Esophagus muscularis mucosa (tissue), 4 donors: ENCODE measurements at regions not wholly inside any gene's neighbourhood (a gene's known extent, or its start where the extent isn't known, plus 50 kb on each side); places are given as distances from the start of the nearest gene placed in this dataset.

Experiments used
- DNase-seq: peaks from one replicate; pipeline ENCODE4 v3.0.0-alpha.2; 2017; ENCODE audit errors: extremely low spot score
- H3K27ac ChIP-seq, 4 donors: fragments of 200-600 bp; sonication (generic); replicated peaks in 1 of 4; 1 replicate in 3 of 4; 2 replicates in 1 of 4; pipeline ENCODE4 v1.5.1; 2016 to 2019; ENCODE audit warnings: mild to moderate bottlenecking in 1 of 4
- H3K27me3 ChIP-seq, 4 donors: fragments of 200-600 bp; sonication (generic); one replicate each; pipeline versions ENCODE4 v1.5.1 to v1.6.0; 2016 to 2019
- H3K36me3 ChIP-seq, 4 donors: fragments of 200-600 bp; sonication (generic); one replicate each; pipeline ENCODE4 v1.5.1; 2016 to 2019
- H3K4me1 ChIP-seq, 4 donors: fragments of 200-600 bp; sonication (generic); one replicate each; pipeline ENCODE4 v1.5.1; 2016 to 2019
- H3K4me3 ChIP-seq, 4 donors: fragments of 200-600 bp; sonication (generic); 1 replicate in 2 of 4; 2 replicates in 2 of 4; pipeline ENCODE4 v1.5.1; 2016 to 2019; ENCODE audit warnings: mild to moderate bottlenecking in 4 of 4, moderate library complexity in 1 of 4
- H3K9me3 ChIP-seq, 4 donors: fragments of 200-600 bp; sonication (generic); 1 replicate in 3 of 4; 2 replicates in 1 of 4; pipeline ENCODE4 v1.5.1; 2016 to 2019
- CTCF ChIP-seq, 3 experiments: fragments of 200-600 bp in 2 of 3; fragments of 450-650 bp in 1 of 3; sonication (generic) in 2 of 3; IDR thresholded peaks; one replicate each; pipeline ENCODE4 v1.5.1; 2017 to 2019; ENCODE audit warnings: antibody characterized with exemption in 3 of 3, mild to moderate bottlenecking in 2 of 3, moderate library complexity in 1 of 3
- EP300 ChIP-seq: sonication (generic); formaldehyde crosslinking; IDR thresholded peaks from one replicate; pipeline ENCODE4 v1.6.1; 2017; ENCODE audit warnings: antibody characterized with exemption
- POLR2A ChIP-seq: fragments of 450-650 bp; IDR thresholded peaks from one replicate; pipeline ENCODE4 v1.6.1; 2017; ENCODE audit warnings: antibody characterized with exemption, moderate library complexity, mild to moderate bottlenecking, low read depth
- POLR2AphosphoS5 ChIP-seq, 2 donors: sonication (generic); formaldehyde crosslinking; IDR thresholded peaks; one replicate each; pipeline ENCODE4 v1.6.1; 2017; ENCODE audit warnings: antibody characterized with exemption in 2 of 2
- WGBS: methylation state at CpG from one replicate; pipeline ENCODE4 v1.1.5; 2018; 5-methylcytosine and 5-hydroxymethylcytosine counted together
- intact Hi-C: fragments of 100-400 bp; cut with DNase I; formaldehyde crosslinking; loops from one replicate; pipeline ENCODE4 v1.15.1; 2023

- Histone ChIP-seq H3K9me3 (peaks cover 0 to 6% (median 0%) of the 10 kb centered on the region in 4 donors), H3K27ac (no peak overlapping the region), H3K4me3 (no peak overlapping the region), H3K36me3 (no peaks in the 10 kb centered on the region), H3K4me1 (no peaks in the 10 kb centered on the region), H3K27me3 (peaks cover 0 to 7% (median 0%) of the 10 kb centered on the region in 4 donors)
- no peak for DNase-seq
- WGBS, result 61% methylated on average over 5 of the region's 5 CpGs
- TF ChIP-seq POLR2AphosphoS5 (IDR thresholded peaks at IDR 0.05) (no peak), EP300 (no peak)
- intact Hi-C loops, result no loop called here
Observed at GRCh38 chr6:45822246-45822812, 193.3 kb downstream of the CLIC5 start.

- peaks cover 0 to 6% (median 0%) of the 10 kb centered on the region in 4 donors for H3K9me3 ChIP-seq
- no peak for TF ChIP-seq POLR2AphosphoS5 (IDR thresholded peaks at IDR 0.05)
- no peak for TF ChIP-seq EP300
- no peak for TF ChIP-seq CTCF (IDR thresholded peaks at IDR 0.05)
- TF ChIP-seq POLR2A, result no peak
- H3K36me3 ChIP-seq, result no peaks in the 10 kb centered on the region
- H3K27ac ChIP-seq, result no peak overlapping the region
- no peak overlapping the region for H3K4me3 ChIP-seq
- H3K27me3 ChIP-seq, result peaks cover 0 to 7% (median 0%) of the 10 kb centered on the region in 4 donors
- no peak for DNase-seq
- 88% methylated on average over 4 of the region's 4 CpGs for WGBS
- intact Hi-C loops, result no loop called here
- H3K4me1 ChIP-seq, result no peaks in the 10 kb centered on the region
Observed at GRCh38 chr6:45818655-45819054, 197.0 kb downstream of the CLIC5 start.

GRCh38 chr6:45816674-45817297 is 198.9 kb downstream of the CLIC5 start:
- Histone ChIP-seq H3K27me3 (peaks cover 0 to 7% (median 0%) of the 10 kb centered on the region in 4 donors), H3K4me1 (no peaks in the 10 kb centered on the region), H3K9me3 (peaks cover 0 to 6% (median 0%) of the 10 kb centered on the region in 4 donors), H3K27ac (no peak overlapping the region), H3K36me3 (no peaks in the 10 kb centered on the region), H3K4me3 (no peak overlapping the region)
- no peak for TF ChIP-seq CTCF (IDR thresholded peaks at IDR 0.05)
- TF ChIP-seq POLR2AphosphoS5 (IDR thresholded peaks at IDR 0.05), result no peak
- no peak for TF ChIP-seq EP300
- TF ChIP-seq POLR2A, result no peak
- no peak for DNase-seq
- intact Hi-C loops, result no loop called here
- 63% methylated on average over 11 of the region's 11 CpGs for WGBS

GRCh38 chr6:45815466-45816125 is 200.1 kb downstream of the CLIC5 start:
- no peak for DNase-seq
- no peak for TF ChIP-seq CTCF (IDR thresholded peaks at IDR 0.05)
- no peaks in the 10 kb centered on the region for H3K36me3 ChIP-seq
- no peak overlapping the region for H3K27ac ChIP-seq
- no peak overlapping the region for H3K4me3 ChIP-seq
- intact Hi-C loops, result no loop called here
- 87% methylated on average over 13 of the region's 13 CpGs for WGBS
- H3K4me1 ChIP-seq, result no peaks in the 10 kb centered on the region
- H3K9me3 ChIP-seq, result peaks cover 0 to 6% (median 0%) of the 10 kb centered on the region in 4 donors
- peaks cover 0 to 7% (median 0%) of the 10 kb centered on the region in 4 donors for H3K27me3 ChIP-seq

GRCh38 chr6:45814772-45815171 is 200.9 kb downstream of the CLIC5 start:
- Histone ChIP-seq H3K27ac (no peak overlapping the region), H3K9me3 (peaks cover 0 to 6% (median 0%) of the 10 kb centered on the region in 4 donors), H3K4me1 (no peaks in the 10 kb centered on the region), H3K4me3 (no peak overlapping the region), H3K27me3 (peaks cover 0 to 7% (median 0%) of the 10 kb centered on the region in 4 donors), H3K36me3 (no peaks in the 10 kb centered on the region)
- WGBS, result 74% methylated on average over 2 of the region's 2 CpGs
- intact Hi-C loops, result no loop called here
- TF ChIP-seq CTCF (IDR thresholded peaks at IDR 0.05) (no peak), POLR2A (no peak), POLR2AphosphoS5 (IDR thresholded peaks at IDR 0.05) (no peak), EP300 (no peak)
- no peak for DNase-seq
